ES-I3 (cell line): ENCODE measurements at regions not wholly inside any gene's neighbourhood (a gene's known extent, or its start where the extent isn't known, plus 50 kb on each side); places are given as distances from the start of the nearest gene placed in this dataset.
"Not testable (repeated sequence)": the region's sequence is repeated elsewhere in the genome, so short reads cannot be mapped to it uniquely, and the experiment has no call there.

Experiments
- H3K36me3 ChIP-seq: 2 replicates; pipeline ENCODE4 v1.6.1; 2013; ENCODE audit warnings: mild to moderate bottlenecking, low read length, control low read depth, moderate library complexity; ENCODE audit not compliant: insufficient read depth
- H3K4me1 ChIP-seq: 2 replicates; pipeline ENCODE4 v1.6.1; 2013; ENCODE audit warnings: mild to moderate bottlenecking, control low read depth, low read length; ENCODE audit not compliant: insufficient read depth
- H3K9ac ChIP-seq: 2 replicates; pipeline ENCODE4 v1.6.1; 2013; ENCODE audit warnings: low read depth, mild to moderate bottlenecking, low read length, moderate library complexity
- H3K9me3 ChIP-seq: 2 replicates; pipeline ENCODE4 v1.6.1; 2013; ENCODE audit warnings: mild to moderate bottlenecking, low read length, moderate library complexity; ENCODE audit not compliant: control insufficient read depth, insufficient read depth

GRCh38 chr13:56628886-56629285 lies 511.8 kb upstream of the PRR20A start:
- not testable (repeated sequence) for H3K36me3 ChIP-seq, H3K9me3 ChIP-seq, H3K9ac ChIP-seq, H3K4me1 ChIP-seq

GRCh38 chr13:56631060-56631459 lies 509.7 kb upstream of the PRR20A start:
- not testable (repeated sequence) for H3K9ac ChIP-seq, H3K9me3 ChIP-seq, H3K4me1 ChIP-seq, H3K36me3 ChIP-seq

DNA sequence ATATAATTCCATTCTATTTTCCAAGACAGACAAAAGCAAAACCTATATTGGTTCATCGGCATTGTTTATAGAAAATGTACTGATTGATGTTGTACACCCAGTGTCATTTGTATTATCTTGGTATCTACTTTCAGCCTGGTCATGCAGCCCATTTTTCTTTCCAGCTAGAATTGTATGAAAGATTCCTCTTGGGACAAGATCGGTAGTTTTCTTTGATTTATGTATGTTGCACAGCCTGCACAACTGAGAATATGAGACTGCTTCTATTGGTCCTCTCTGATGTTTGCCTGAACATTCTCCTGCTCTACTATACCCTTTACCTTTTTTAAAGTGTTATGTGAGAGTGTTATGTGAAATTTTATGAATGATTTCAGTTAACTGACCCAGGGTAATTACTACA lies 487.7 kb upstream of the PRR20A start:
- H3K4me1 ChIP-seq = no peaks in the 10 kb centered on the region
- H3K9me3 ChIP-seq = peaks cover 3% of the 10 kb centered on the region; the same call in 1 of the 2 replicates
- no peaks in the 10 kb centered on the region for H3K36me3 ChIP-seq
- H3K9ac ChIP-seq = no peak overlapping the region

DNA sequence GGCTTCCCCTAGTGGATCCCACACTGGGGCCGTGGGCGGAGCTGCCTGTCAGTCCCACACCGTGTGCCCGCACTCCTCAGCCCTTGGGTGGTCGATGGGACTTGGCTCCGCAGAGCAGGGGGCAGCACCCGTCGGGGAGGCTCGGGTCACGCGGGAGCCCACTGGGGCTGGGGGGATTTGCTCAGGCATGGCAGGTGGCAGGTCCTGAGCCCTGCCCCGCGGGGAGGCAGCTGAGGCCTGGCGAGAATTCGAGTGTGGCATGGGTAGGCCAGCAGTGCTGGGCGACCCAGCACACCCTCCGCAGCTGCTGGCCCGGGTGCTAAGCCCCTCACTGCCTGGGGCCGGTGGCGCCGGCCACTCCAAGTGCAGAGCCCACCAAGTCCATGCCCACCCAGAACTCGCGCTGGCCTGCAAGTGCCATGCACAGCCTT lies 481.7 kb upstream of the PRR20A start:
- H3K36me3 ChIP-seq = no peaks in the 10 kb centered on the region
- H3K9me3 ChIP-seq = no peaks in the 10 kb centered on the region; the same call in 1 of the 2 replicates
- no peak overlapping the region for H3K9ac ChIP-seq
- no peaks in the 10 kb centered on the region for H3K4me1 ChIP-seq

GRCh38 chr13:56670563-56670962 lies 470.2 kb upstream of the PRR20A start:
- H3K9me3 ChIP-seq = no peaks in the 10 kb centered on the region
- no peaks in the 10 kb centered on the region for H3K36me3 ChIP-seq
- peaks cover 9% of the 10 kb centered on the region for H3K4me1 ChIP-seq
- H3K9ac ChIP-seq = no peak overlapping the region

GRCh38 chr13:56681404-56681803 lies 459.3 kb upstream of the PRR20A start:
- Histone ChIP-seq H3K4me1 (no peaks in the 10 kb centered on the region), H3K36me3 (no peaks in the 10 kb centered on the region), H3K9me3 (peaks cover 12% of the 10 kb centered on the region; the same call in 1 of the 2 replicates), H3K9ac (no peak overlapping the region)

DNA sequence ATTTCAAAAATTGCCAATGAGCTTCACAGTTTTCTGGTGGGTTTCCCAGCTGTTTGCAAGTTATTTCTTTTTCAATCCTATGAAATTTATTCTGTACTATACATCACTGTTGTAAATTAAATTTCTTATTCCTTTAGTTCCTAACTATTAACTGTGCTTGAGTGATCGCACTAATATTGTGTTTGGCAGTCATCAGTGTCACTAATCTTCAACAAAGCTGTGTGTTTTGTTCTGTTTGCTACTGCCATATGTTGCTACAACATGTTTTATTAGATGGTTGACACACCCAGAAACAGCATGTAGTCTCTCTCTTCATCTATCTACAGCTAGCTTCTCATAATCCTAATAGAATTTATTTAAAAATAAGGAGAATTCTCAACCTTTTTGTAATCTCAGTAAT lies 453.6 kb upstream of the PRR20A start:
- no peaks in the 10 kb centered on the region for H3K9me3 ChIP-seq

GRCh38 chr13:56697011-56697410 lies 443.7 kb upstream of the PRR20A start:
- no peaks in the 10 kb centered on the region for H3K4me1 ChIP-seq
- no peaks in the 10 kb centered on the region for H3K9me3 ChIP-seq
- no peak overlapping the region for H3K9ac ChIP-seq
- H3K36me3 ChIP-seq = no peaks in the 10 kb centered on the region

More for the DNA sequence above, 453.6 kb upstream of the PRR20A start:
- Histone ChIP-seq H3K36me3 (no peaks in the 10 kb centered on the region), H3K9ac (no peak overlapping the region), H3K4me1 (no peaks in the 10 kb centered on the region)

GRCh38 chr13:56700324-56700723 lies 440.4 kb upstream of the PRR20A start:
- no peaks in the 10 kb centered on the region for H3K9me3 ChIP-seq
- no peaks in the 10 kb centered on the region for H3K36me3 ChIP-seq
- H3K4me1 ChIP-seq = no peaks in the 10 kb centered on the region
- H3K9ac ChIP-seq = no peak overlapping the region

GRCh38 chr13:56706485-56706884 lies 434.2 kb upstream of the PRR20A start:
- Histone ChIP-seq H3K9me3 (no peaks in the 10 kb centered on the region), H3K36me3 (no peaks in the 10 kb centered on the region), H3K4me1 (no peaks in the 10 kb centered on the region), H3K9ac (no peak overlapping the region)

DNA sequence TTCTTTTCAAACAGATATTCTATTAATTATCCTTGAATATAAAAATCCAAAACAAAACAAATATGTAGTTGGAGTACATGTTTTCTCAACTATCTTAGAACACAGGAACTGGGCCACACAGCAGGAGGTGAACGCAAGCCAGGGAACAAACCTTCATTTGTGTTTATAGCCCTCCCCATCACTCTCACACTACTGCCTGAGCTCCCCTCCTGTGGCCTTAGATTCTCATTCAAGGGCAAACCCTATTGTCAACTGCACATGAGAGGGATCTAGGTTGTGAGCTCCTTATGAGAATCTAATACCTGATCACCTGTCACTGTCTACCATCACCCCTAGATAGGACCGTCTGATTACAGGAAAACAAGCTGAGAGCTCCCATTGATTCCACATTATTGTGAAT lies 427.1 kb upstream of the PRR20A start:
- Histone ChIP-seq H3K4me1 (no peaks in the 10 kb centered on the region), H3K36me3 (no peaks in the 10 kb centered on the region), H3K9ac (no peak overlapping the region), H3K9me3 (no peaks in the 10 kb centered on the region)

GRCh38 chr13:56718791-56719190 lies 421.9 kb upstream of the PRR20A start:
- H3K9ac ChIP-seq = no peak overlapping the region
- H3K9me3 ChIP-seq = no peaks in the 10 kb centered on the region
- no peaks in the 10 kb centered on the region for H3K4me1 ChIP-seq
- H3K36me3 ChIP-seq = no peaks in the 10 kb centered on the region

DNA sequence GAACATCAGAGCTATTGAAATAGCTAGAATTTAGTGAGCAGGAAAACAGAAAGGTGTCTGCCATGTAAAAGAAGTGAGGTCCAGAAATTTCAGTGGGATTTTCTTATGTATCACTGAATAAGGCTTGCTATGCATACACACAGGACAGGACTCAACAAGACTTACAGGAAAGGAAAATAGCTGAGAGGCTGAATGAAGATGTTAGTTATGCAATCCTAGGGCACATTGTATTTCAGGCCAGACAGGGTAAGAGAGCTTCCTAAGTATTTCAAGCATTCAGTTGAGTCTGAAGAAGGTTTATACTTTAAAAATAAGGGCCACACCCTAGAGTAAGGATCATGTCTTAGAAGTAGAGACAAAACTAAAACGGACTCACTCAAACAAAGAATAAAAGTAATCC lies 419.9 kb upstream of the PRR20A start:
- no peaks in the 10 kb centered on the region for H3K4me1 ChIP-seq
- H3K9ac ChIP-seq = no peak overlapping the region
- no peaks in the 10 kb centered on the region for H3K9me3 ChIP-seq
- no peaks in the 10 kb centered on the region for H3K36me3 ChIP-seq

- Histone ChIP-seq H3K9me3 (no peaks in the 10 kb centered on the region), H3K4me1 (no peaks in the 10 kb centered on the region), H3K36me3 (no peaks in the 10 kb centered on the region), H3K9ac (peak overlapping the region; percentile 55)
Measured at GRCh38 chr13:56735537-56735942, 405.2 kb upstream of the PRR20A start.

DNA sequence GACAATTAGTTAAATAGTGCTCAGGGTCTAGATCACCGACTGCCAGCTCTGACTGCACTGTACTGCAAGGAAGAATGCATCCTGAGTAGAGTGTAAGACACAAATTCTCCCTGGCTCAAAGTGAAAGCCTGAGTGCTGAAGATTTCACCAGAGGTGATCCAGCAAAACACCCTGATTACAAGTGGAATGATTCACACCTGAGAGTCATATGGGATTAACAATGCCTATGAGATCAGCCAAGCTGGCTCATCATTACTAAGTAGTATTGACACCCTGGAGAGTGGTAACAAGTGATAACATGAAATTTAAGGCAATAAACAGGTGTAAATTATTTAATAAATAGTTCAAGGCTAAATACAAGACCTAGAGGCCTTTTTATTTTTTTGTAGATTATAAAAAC lies 403.8 kb upstream of the PRR20A start:
- H3K9ac ChIP-seq = no peak overlapping the region
- H3K36me3 ChIP-seq = no peaks in the 10 kb centered on the region
- H3K4me1 ChIP-seq = no peaks in the 10 kb centered on the region

GRCh38 chr13:56752636-56753035 lies 388.1 kb upstream of the PRR20A start:
- Histone ChIP-seq H3K9ac (no peak overlapping the region), H3K4me1 (peaks cover 6% of the 10 kb centered on the region; the same call in 1 of the 2 replicates), H3K9me3 (no peaks in the 10 kb centered on the region), H3K36me3 (no peaks in the 10 kb centered on the region)

More for the DNA sequence above, 403.8 kb upstream of the PRR20A start:
- no peaks in the 10 kb centered on the region for H3K9me3 ChIP-seq
